Activated naive CD4-positive, alpha-beta T cell treated with anti-CD3 and anti-CD28 coated beads, Interleukin-2, amount 50 U/mL, for 72 hours (primary cell): ENCODE measurements at regions not wholly inside any gene's neighbourhood (a gene's known extent, or its start where the extent isn't known, plus 50 kb on each side); places are given as distances from the start of the nearest gene placed in this dataset.
"Not testable (repeated sequence)": the region's sequence is repeated elsewhere in the genome, so short reads cannot be mapped to it uniquely, and the experiment has no call there.

Source experiments
- ATAC-seq, 2 donors: fragments of 150-1000 bp; cut with Tn5 transposase; 2 replicates each; pipeline ENCODE4 v1.10.0; 2021; ENCODE audit warnings: mild to moderate bottlenecking in 2 of 2, moderate library complexity in 2 of 2
- DNase-seq, 2 donors: peaks; one replicate each; pipeline ENCODE4 v3.0.0; 2021 to 2022; ENCODE audit warnings: low spot score in 2 of 2
- H3K27ac Mint-ChIP-seq, 2 donors: one replicate each; pipeline ENCODE4 v1.8.0; 2022; ENCODE audit warnings: mild to moderate bottlenecking in 2 of 2, mixed read lengths in 2 of 2
- H3K36me3 Mint-ChIP-seq, 2 donors: one replicate each; pipeline ENCODE4 v1.8.0; 2022; ENCODE audit warnings: mixed read lengths in 2 of 2
- H3K9me3 Mint-ChIP-seq, 2 donors: one replicate each; pipeline ENCODE4 v1.8.0; 2022; ENCODE audit warnings: mixed read lengths in 2 of 2

DNA sequence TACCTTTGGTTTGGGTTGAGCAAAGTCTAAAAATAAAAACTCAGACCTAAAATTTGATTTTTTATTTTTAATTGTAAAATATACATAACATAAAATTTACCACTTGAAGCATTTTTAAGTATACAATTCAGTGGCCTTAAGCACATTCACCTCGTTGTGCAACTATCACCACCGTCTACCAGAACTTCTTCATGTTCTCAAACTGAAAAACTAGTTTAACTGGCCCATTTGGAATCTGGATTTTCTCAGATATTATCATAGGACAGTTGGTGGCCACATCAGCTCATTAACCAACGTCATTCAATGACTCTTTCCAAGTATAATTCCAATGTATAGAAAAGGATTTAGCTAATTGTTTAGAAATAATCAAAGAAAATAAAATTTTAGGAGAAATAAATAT lies 319.3 kb downstream of the TLE1 start:
- no peak for ATAC-seq

DNA sequence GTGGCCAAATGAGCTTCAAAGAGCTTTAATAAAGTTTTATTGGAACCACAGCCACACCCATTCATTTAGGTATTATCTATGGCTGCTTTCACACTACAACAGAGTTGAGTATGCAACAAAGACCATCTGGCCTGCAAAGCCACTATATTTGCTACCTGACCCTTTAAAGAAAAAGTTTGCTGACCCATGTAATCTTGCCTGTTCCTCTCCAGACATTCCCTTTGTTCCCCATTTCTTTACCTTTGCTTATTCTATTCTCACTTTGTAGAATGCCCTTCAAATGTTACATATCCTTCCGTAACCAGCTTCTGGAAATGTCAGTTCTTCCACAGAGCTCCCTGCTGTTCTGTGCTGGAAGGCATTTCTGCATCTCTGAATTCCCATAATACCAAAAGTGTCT lies 320.2 kb downstream of the TLE1 start:
- Mint-ChIP-seq H3K9me3 (peaks cover 16 to 23% of the 10 kb centered on the region in 2 donors), H3K27ac (no peak overlapping the region), H3K36me3 (peaks cover 0 to 9% of the 10 kb centered on the region in 2 donors)
- no peak for DNase-seq
- no peak for ATAC-seq

More for the DNA sequence above, 319.3 kb downstream of the TLE1 start:
- no peak for DNase-seq
- Mint-ChIP-seq H3K9me3 (peaks cover 12 to 18% of the 10 kb centered on the region in 2 donors), H3K36me3 (no peaks in the 10 kb centered on the region), H3K27ac (no peak overlapping the region)

DNA sequence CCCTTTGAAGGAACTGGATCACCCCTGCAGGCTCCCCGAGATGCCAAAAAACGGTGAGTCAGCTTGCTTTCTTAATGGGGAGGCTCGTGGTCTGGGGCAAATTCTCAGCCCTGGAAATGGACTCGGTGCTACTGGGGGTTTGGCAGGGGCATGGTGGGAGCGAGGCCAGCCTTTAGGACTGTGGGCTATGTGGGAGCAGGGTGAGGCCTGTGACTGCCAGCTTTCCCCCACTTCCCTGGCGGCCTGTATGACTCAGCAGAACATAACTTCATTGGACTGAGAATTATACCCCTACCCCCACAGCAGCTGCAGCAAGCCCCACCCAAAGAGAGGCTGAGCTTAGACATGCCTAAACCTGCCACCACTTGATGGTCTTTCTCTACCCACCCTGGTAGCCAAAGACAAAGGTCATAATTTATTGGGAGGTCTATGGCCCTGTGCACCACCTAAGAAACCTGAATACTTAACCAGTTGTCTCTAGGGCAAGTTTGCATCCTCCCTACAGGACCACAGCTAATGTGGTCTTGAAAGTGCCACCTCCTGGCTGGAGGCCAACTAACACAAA lies 325.3 kb downstream of the TLE1 start:
- ATAC-seq (no peak), DNase-seq (no peak)
- Mint-ChIP-seq H3K9me3 (peaks cover 26 to 38% of the 10 kb centered on the region in 2 donors), H3K36me3 (peaks cover 9 to 18% of the 10 kb centered on the region in 2 donors), H3K27ac (no peak overlapping the region)

GRCh38 chr9:81361296-81361695 lies 328.1 kb downstream of the TLE1 start:
- Mint-ChIP-seq H3K36me3 (peaks cover 9 to 18% of the 10 kb centered on the region in 2 donors), H3K9me3 (peaks cover 22 to 26% of the 10 kb centered on the region in 2 donors), H3K27ac (no peak overlapping the region)
- no peak for DNase-seq
- no peak for ATAC-seq

- Mint-ChIP-seq H3K36me3 (peaks cover 0 to 15% of the 10 kb centered on the region in 2 donors), H3K9me3 (peaks cover 15 to 22% of the 10 kb centered on the region in 2 donors), H3K27ac (no peak overlapping the region)
- ATAC-seq (no peak), DNase-seq (no peak)
Observed at GRCh38 chr9:81351166-81351565, 338.2 kb downstream of the TLE1 start.

DNA sequence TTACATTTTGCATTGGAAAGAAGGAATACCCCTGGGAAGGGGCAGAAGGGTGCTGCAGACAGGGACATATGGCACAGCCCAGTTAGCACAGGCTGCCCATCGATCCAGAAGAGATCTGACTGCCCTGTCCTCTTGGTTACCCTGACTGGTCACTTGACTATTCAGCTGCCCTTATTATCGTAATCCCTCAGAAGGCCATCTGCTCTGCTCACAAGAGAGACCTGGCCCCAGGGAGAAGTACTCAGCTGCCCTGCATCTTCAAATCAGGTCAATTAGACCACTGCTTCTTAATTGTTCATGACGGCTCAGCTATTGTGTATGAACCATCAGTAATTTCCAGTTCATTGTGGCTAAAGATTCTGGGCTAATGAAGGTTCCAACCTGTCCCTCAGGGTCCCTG lies 345.0 kb downstream of the TLE1 start:
- Mint-ChIP-seq H3K9me3 (peaks cover 6 to 13% of the 10 kb centered on the region in 2 donors), H3K36me3 (peaks cover 0 to 9% of the 10 kb centered on the region in 2 donors), H3K27ac (no peak overlapping the region)
- DNase-seq: no peak
- ATAC-seq: no peak

DNA sequence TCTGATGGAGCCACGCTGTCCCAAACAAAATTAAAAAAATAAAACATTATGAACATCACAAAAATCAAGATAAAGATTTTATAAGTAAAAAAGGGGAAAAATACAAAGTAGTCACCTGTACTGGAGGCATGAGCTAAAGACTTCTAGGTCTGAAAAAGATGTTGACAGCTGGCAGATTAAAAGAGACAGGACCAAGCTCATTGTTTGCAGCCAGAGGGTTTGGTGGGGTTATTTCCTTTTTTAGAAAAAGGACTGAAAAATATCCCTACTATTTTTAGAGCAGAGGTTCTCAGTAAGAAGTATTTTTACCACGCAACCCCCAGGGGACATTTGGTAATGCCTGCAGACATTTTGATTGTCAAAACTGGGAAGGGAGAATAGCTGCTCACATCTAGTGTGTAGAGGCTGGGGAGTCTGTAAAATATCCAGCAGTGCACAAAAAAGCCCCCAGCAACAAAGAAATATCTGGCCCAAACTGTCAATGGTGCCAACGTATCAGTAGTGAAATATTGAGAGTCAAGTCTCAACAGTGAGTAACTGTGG lies 353.4 kb downstream of the TLE1 start:
- H3K36me3 Mint-ChIP-seq: peaks cover 0 to 10% of the 10 kb centered on the region in 2 donors
- no peak for ATAC-seq
- no peak overlapping the region for H3K27ac Mint-ChIP-seq

DNA sequence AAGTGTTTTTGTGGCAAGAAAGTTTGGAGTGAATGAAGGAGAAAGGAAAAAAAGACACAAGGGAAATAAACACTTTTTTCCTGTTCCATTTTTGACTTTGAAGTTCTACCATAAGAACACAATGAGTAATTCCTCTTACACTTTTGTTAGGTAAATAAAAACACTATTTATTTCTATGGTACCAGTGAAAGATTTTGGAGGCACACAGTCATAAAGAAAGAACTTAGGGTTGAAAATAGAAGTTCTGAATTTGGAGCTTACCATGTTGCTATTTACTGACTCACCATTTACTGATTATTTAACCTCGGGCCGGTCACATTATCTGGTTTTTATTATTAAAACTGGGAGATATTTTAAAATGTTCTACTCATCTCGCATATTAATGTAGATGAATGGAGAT lies 367.8 kb downstream of the TLE1 start:
- Mint-ChIP-seq H3K27ac (no peak overlapping the region), H3K36me3 (peaks cover 0 to 14% of the 10 kb centered on the region in 2 donors), H3K9me3 (peaks cover 17% of the 10 kb centered on the region in 2 donors)
- ATAC-seq: no peak
- DNase-seq: no peak

More for the DNA sequence above, 353.4 kb downstream of the TLE1 start:
- H3K9me3 Mint-ChIP-seq: peaks cover 24 to 37% of the 10 kb centered on the region in 2 donors
- DNase-seq: no peak

DNA sequence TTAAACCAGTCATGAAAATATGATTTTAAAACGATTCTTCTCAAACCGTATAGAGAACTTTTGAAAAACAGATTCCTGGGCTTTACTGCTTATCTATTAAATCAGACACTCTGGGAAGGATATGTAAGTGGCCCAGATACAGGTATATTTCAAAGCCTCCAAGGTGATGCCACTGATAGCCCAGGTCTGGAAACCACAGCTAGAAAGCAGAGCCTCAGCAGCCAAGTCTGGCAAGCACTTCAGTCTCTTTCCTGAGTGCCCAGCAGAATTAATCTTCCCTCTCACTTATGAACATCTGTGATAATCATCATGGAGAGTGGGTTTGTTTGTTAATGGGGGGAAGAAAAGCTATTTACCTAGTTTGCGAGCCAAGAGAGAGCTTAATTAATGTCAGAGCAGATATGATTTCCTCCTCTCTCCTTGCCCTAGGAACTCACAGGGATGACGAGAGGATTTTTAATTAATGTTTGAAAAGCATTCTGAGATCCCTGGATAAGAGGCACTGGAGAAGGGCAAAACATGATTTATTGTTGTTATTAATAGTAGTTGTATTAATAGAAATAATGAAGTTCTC lies 368.4 kb downstream of the TLE1 start:
- peaks cover 0 to 9% of the 10 kb centered on the region in 2 donors for H3K36me3 Mint-ChIP-seq
- peaks cover 12 to 16% of the 10 kb centered on the region in 2 donors for H3K9me3 Mint-ChIP-seq
- no peak overlapping the region for H3K27ac Mint-ChIP-seq
- DNase-seq (no peak), ATAC-seq (no peak)

GRCh38 chr9:81318571-81318970 lies 370.8 kb downstream of the TLE1 start:
- DNase-seq (no peak), ATAC-seq (no peak)
- peaks cover 28 to 31% of the 10 kb centered on the region in 2 donors for H3K9me3 Mint-ChIP-seq
- H3K27ac Mint-ChIP-seq: no peak overlapping the region
- H3K36me3 Mint-ChIP-seq: peaks cover 0 to 9% of the 10 kb centered on the region in 2 donors

GRCh38 chr9:81317939-81318338 lies 371.4 kb downstream of the TLE1 start:
- peaks cover 29 to 32% of the 10 kb centered on the region in 2 donors for H3K9me3 Mint-ChIP-seq
- ATAC-seq: no peak
- no peak for DNase-seq
- peaks cover 0 to 9% of the 10 kb centered on the region in 2 donors for H3K36me3 Mint-ChIP-seq
- H3K27ac Mint-ChIP-seq: no peak overlapping the region

DNA sequence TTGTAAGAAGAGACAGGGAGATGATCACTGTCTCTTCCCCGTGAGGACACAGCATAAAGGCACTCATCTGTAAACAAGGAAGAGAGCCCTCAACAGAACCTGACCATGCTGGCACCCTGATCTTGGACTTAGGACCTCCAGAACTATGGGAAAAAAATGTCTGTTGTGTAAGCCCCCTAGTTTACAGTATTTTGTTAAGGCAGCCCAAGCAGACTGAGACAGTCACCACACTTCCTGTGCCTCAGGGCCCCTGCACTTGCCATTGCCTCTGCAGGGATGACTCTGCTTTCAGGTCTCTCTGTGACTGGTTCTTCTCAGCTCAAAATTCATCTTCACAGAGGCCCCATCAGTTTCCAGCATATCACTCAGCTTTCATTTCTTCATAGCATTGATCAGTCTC lies 372.1 kb downstream of the TLE1 start:
- H3K27ac Mint-ChIP-seq: no peak overlapping the region
- H3K36me3 Mint-ChIP-seq: peaks cover 0 to 9% of the 10 kb centered on the region in 2 donors
- ATAC-seq (no peak), DNase-seq (no peak)
- H3K9me3 Mint-ChIP-seq: peaks cover 26 to 32% of the 10 kb centered on the region in 2 donors

DNA sequence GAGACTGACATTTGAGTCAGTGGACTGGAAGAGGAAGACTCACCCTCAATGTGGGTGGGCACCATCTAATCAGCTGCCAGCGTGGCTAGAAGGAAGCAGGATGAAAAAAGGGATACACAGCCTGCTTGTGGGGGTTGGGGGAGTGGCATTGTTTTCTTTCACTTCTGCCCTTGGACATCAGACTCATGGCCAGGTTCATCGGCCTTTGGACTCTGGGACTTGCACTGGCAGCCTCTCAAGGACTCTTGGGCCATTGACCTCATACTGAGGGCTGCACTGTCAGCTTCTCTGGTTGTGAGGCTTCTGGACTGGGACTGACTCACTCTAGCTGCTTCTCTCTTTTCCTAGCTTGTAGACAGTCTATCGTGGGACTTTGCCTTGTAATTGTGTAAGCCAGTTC lies 374.9 kb downstream of the TLE1 start:
- ATAC-seq (no peak), DNase-seq (no peak)
- peaks cover 33 to 36% of the 10 kb centered on the region in 2 donors for H3K9me3 Mint-ChIP-seq
- H3K36me3 Mint-ChIP-seq: peaks cover 0 to 22% of the 10 kb centered on the region in 2 donors
- no peak overlapping the region for H3K27ac Mint-ChIP-seq

- DNase-seq (no peak), ATAC-seq (no peak)
- H3K9me3 Mint-ChIP-seq: peaks cover 38 to 42% of the 10 kb centered on the region in 2 donors
- peaks cover 0 to 27% of the 10 kb centered on the region in 2 donors for H3K36me3 Mint-ChIP-seq
- H3K27ac Mint-ChIP-seq: no peak overlapping the region
Observed at GRCh38 chr9:81313877-81314276, 375.5 kb downstream of the TLE1 start.

GRCh38 chr9:81312346-81312745 lies 377.0 kb downstream of the TLE1 start:
- ATAC-seq: no peak
- Mint-ChIP-seq H3K36me3 (peaks cover 0 to 27% of the 10 kb centered on the region in 2 donors), H3K9me3 (peaks cover 42 to 43% of the 10 kb centered on the region in 2 donors), H3K27ac (no peak overlapping the region)
- no peak for DNase-seq

GRCh38 chr9:81308404-81308803 lies 380.9 kb downstream of the TLE1 start:
- H3K9me3 Mint-ChIP-seq: peaks cover 27 to 30% of the 10 kb centered on the region in 2 donors
- no peak for ATAC-seq

DNA sequence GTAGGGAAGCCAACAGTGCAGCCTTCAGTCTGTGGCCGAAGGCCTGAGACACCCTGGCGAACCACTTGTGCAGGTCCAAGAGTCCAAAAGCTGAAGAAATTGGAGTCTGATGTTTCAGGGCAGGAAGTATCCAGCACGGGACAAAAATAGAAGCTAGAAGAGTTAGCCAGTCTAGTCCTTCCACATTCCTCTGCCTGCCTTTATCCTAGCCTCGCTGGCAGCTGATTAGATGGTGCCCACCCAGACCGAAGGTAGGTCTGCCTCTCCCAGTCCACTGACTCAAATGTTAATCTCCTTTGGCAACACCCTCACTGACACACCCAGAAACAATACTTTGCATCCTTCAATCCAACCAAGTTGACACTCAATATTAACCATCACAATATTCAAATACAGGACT lies 381.6 kb downstream of the TLE1 start:
- H3K36me3 Mint-ChIP-seq: peaks cover 0 to 18% of the 10 kb centered on the region in 2 donors

More at GRCh38 chr9:81308404-81308803, 380.9 kb downstream of the TLE1 start:
- Mint-ChIP-seq H3K36me3 (peaks cover 0 to 18% of the 10 kb centered on the region in 2 donors), H3K27ac (no peak overlapping the region)
- DNase-seq: no peak

More for the DNA sequence above, 381.6 kb downstream of the TLE1 start:
- H3K9me3 Mint-ChIP-seq: peaks cover 27 to 30% of the 10 kb centered on the region in 2 donors
- DNase-seq, ATAC-seq, H3K27ac Mint-ChIP-seq: not testable (repeated sequence)
